ENCODE measurements at regions not wholly inside any gene's neighbourhood (a gene's known extent, or its start where the extent isn't known, plus 50 kb on each side); places are given as distances from the start of the nearest gene placed in this dataset.
"Not testable (repeated sequence)": the region's sequence is repeated elsewhere in the genome, so short reads cannot be mapped to it uniquely, and the experiment has no call there.

- TF ChIP-seq CTCF (IDR thresholded peaks at IDR 0.05) (no peak), POLR2A (IDR thresholded peaks at IDR 0.05) (no peak)
- Histone ChIP-seq H3K9me3 (peaks cover 0 to 11% (median 0%) of the 10 kb centered on the region in 12 donors), H3K36me3 (no peaks in the 10 kb centered on the region), H3K27ac (no peak overlapping the region), H3K4me3 (no peak overlapping the region), H3K4me1 (no peaks in the 10 kb centered on the region), H3K27me3 (no peaks in the 10 kb centered on the region)
- ATAC-seq, result no peak
- intact Hi-C loops (cut with DNase I), result no loop called here
- no peak for DNase-seq
- 68 to 73% (median 70%) methylated on average over 2 of the region's 2 CpGs for WGBS, 4 donors
Measured at GRCh38 chr9:7721291-7721690, 78.3 kb downstream of the DMAC1 start.

GRCh38 chr9:7713088-7713487 is 86.5 kb downstream of the DMAC1 start:
- ATAC-seq; DNase-seq; H3K36me3 ChIP-seq; intact Hi-C loops (cut with DNase I); H3K27me3 ChIP-seq; H3K4me3 ChIP-seq; H3K4me1 ChIP-seq; H3K27ac ChIP-seq: not testable (repeated sequence)
- peaks cover 0 to 11% (median 0%) of the 10 kb centered on the region in 12 donors for H3K9me3 ChIP-seq
- 83 to 97% (median 89%) methylated on average over 8 of the region's 8 CpGs for WGBS, 4 donors

- H3K27me3 ChIP-seq, result no peaks in the 10 kb centered on the region
- H3K27ac ChIP-seq, result no peak overlapping the region
- H3K9me3 ChIP-seq, result peaks cover 0 to 4% (median 0%) of the 10 kb centered on the region in 12 donors
- TF ChIP-seq POLR2A (IDR thresholded peaks at IDR 0.05), result no peak
- no peak for TF ChIP-seq CTCF (IDR thresholded peaks at IDR 0.05)
- no peaks in the 10 kb centered on the region for H3K36me3 ChIP-seq
- intact Hi-C loops (cut with DNase I), result no loop called here
- ATAC-seq (no peak), DNase-seq (no peak)
- H3K4me1 ChIP-seq, result no peaks in the 10 kb centered on the region
- H3K4me3 ChIP-seq, result no peak overlapping the region
Measured at GRCh38 chr9:7710686-7711085, 88.9 kb downstream of the DMAC1 start.

- TF ChIP-seq POLR2A (IDR thresholded peaks at IDR 0.05) (no peak), CTCF (IDR thresholded peaks at IDR 0.05) (no peak)
- Histone ChIP-seq H3K4me3 (no peak overlapping the region), H3K9me3 (no peaks in the 10 kb centered on the region), H3K27me3 (no peaks in the 10 kb centered on the region), H3K27ac (no peak overlapping the region), H3K36me3 (no peaks in the 10 kb centered on the region), H3K4me1 (no peaks in the 10 kb centered on the region)
- WGBS, 4 donors, result 91 to 96% (median 93%) methylated on average over 4 of the region's 4 CpGs
- intact Hi-C loops (cut with DNase I), result no loop called here
- ATAC-seq (no peak), DNase-seq (no peak)
Measured at GRCh38 chr9:7707934-7708333, 91.6 kb downstream of the DMAC1 start.

GRCh38 chr9:7704543-7704942 is 95.0 kb downstream of the DMAC1 start:
- WGBS, 4 donors, result 48 to 65% (median 51%) methylated on average over 1 of the region's 1 CpG
- H3K4me1 ChIP-seq, result no peaks in the 10 kb centered on the region
- no peaks in the 10 kb centered on the region for H3K9me3 ChIP-seq
- H3K4me3 ChIP-seq, result no peak overlapping the region
- intact Hi-C loops (cut with DNase I), result no loop called here
- H3K27me3 ChIP-seq, result no peaks in the 10 kb centered on the region
- DNase-seq (no peak), ATAC-seq (no peak)
- TF ChIP-seq POLR2A (IDR thresholded peaks at IDR 0.05) (no peak), CTCF (IDR thresholded peaks at IDR 0.05) (no peak)
- no peaks in the 10 kb centered on the region for H3K36me3 ChIP-seq
- no peak overlapping the region for H3K27ac ChIP-seq

All from heart left ventricle (tissue), 16 donors.